ENCODE measurements at regions not wholly inside any gene's neighbourhood (a gene's known extent, or its start where the extent isn't known, plus 50 kb on each side); places are given as distances from the start of the nearest gene placed in this dataset.

GRCh38 chr6:125507987-125508655 lies 206.4 kb upstream of the HDDC2 start:
- no peaks in the 10 kb centered on the region for H3K36me3 ChIP-seq
- H3K4me1 ChIP-seq = no peaks in the 10 kb centered on the region
- in situ Hi-C loops (cut with MboI; ENCODE audit: low pct_ligation_motif_present in 1 of 4, low pct_unique_long_range_greater_than_20kb in 1 of 4, low sequenced_read_pairs in 3 of 4) = no loop called here
- no peak for TF ChIP-seq EP300 (IDR thresholded peaks at IDR 0.05; ENCODE audit: low read depth)
- TF ChIP-seq POLR2A (IDR thresholded peaks at IDR 0.05) = no peak
- TF ChIP-seq POLR2AphosphoS5 (IDR thresholded peaks at IDR 0.05) = no peak
- TF ChIP-seq CTCF (IDR thresholded peaks at IDR 0.05) = no peak
- 51% methylated on average over 4 of the region's 4 CpGs for WGBS, 2 donors (ENCODE audit: low coverage in 1 of 2)
- H3K9me3 ChIP-seq = no peaks in the 10 kb centered on the region
- H3K27ac ChIP-seq = no peak overlapping the region
- intact Hi-C loops (cut with DNase I; ENCODE audit: low total_unique reads) = no loop called here
- peak; percentile 12 for DNase-seq
- H3K4me3 ChIP-seq = no peak overlapping the region
- H3K27me3 ChIP-seq = no peaks in the 10 kb centered on the region

- no peak for DNase-seq
- 50 to 63% methylated on average over 1 of the region's 1 CpG for WGBS, 2 donors (ENCODE audit: low coverage in 1 of 2)
- Histone ChIP-seq H3K4me3 (no peak overlapping the region), H3K36me3 (no peaks in the 10 kb centered on the region), H3K4me1 (no peaks in the 10 kb centered on the region), H3K27ac (no peak overlapping the region), H3K27me3 (no peaks in the 10 kb centered on the region), H3K9me3 (no peaks in the 10 kb centered on the region)
- in situ Hi-C loops (cut with MboI; ENCODE audit: low pct_ligation_motif_present in 1 of 4, low pct_unique_long_range_greater_than_20kb in 1 of 4, low sequenced_read_pairs in 3 of 4) (no loop called here), intact Hi-C loops (cut with DNase I; ENCODE audit: low total_unique reads) (no loop called here)
- TF ChIP-seq EP300 (IDR thresholded peaks at IDR 0.05; ENCODE audit: low read depth) (no peak), CTCF (IDR thresholded peaks at IDR 0.05) (no peak), POLR2A (IDR thresholded peaks at IDR 0.05) (no peak), POLR2AphosphoS5 (IDR thresholded peaks at IDR 0.05) (no peak)
Measured at GRCh38 chr6:125508793-125509192, 207.0 kb upstream of the HDDC2 start.

- Histone ChIP-seq H3K9me3 (no peaks in the 10 kb centered on the region), H3K4me3 (no peak overlapping the region), H3K4me1 (no peaks in the 10 kb centered on the region), H3K27ac (no peak overlapping the region), H3K36me3 (no peaks in the 10 kb centered on the region), H3K27me3 (no peaks in the 10 kb centered on the region)
- DNase-seq = no peak
- 45 to 71% methylated on average over 2 of the region's 2 CpGs for WGBS, 2 donors (ENCODE audit: low coverage in 1 of 2)
- in situ Hi-C loops (cut with MboI; ENCODE audit: low pct_ligation_motif_present in 1 of 4, low pct_unique_long_range_greater_than_20kb in 1 of 4, low sequenced_read_pairs in 3 of 4) (no loop called here), intact Hi-C loops (cut with DNase I; ENCODE audit: low total_unique reads) (no loop called here)
- no peak for TF ChIP-seq POLR2A (IDR thresholded peaks at IDR 0.05)
- TF ChIP-seq EP300 (IDR thresholded peaks at IDR 0.05; ENCODE audit: low read depth) = no peak
- no peak for TF ChIP-seq POLR2AphosphoS5 (IDR thresholded peaks at IDR 0.05)
- no peak for TF ChIP-seq CTCF (IDR thresholded peaks at IDR 0.05)
Measured at GRCh38 chr6:125509477-125509876, 207.7 kb upstream of the HDDC2 start.

- TF ChIP-seq POLR2AphosphoS5 (IDR thresholded peaks at IDR 0.05) (no peak), POLR2A (IDR thresholded peaks at IDR 0.05) (no peak)
- Histone ChIP-seq H3K27ac (no peak overlapping the region), H3K36me3 (no peaks in the 10 kb centered on the region), H3K4me3 (no peak overlapping the region), H3K4me1 (no peaks in the 10 kb centered on the region), H3K27me3 (no peaks in the 10 kb centered on the region), H3K9me3 (no peaks in the 10 kb centered on the region)
- no peak for DNase-seq
- intact Hi-C loops (cut with DNase I; ENCODE audit: low total_unique reads) = no loop called here
- WGBS, 2 donors (ENCODE audit: low coverage in 1 of 2) = 59 to 68% methylated on average over 2 of the region's 2 CpGs
- in situ Hi-C loops (cut with MboI; ENCODE audit: low pct_ligation_motif_present in 1 of 4, low pct_unique_long_range_greater_than_20kb in 1 of 4, low sequenced_read_pairs in 3 of 4) = no loop called here
Measured at GRCh38 chr6:125510405-125510804, 208.6 kb upstream of the HDDC2 start.

Measured in transverse colon (tissue), 4 donors.